H9 (cell line): ENCODE measurements at regions not wholly inside any gene's neighbourhood (a gene's known extent, or its start where the extent isn't known, plus 50 kb on each side); places are given as distances from the start of the nearest gene placed in this dataset.

Experiments used
- DNase-seq: peaks from one replicate; pipeline ENCODE4 v3.0.0-alpha.2; 2017
- H2AFZ ChIP-seq: one replicate; pipeline ENCODE4 v1.6.1; 2013; ENCODE audit warnings: mild to moderate bottlenecking, low read length, control low read depth, moderate library complexity
- H2AK5ac ChIP-seq: 2 replicates; pipeline ENCODE4 v1.6.1; 2013; ENCODE audit warnings: low read length, control low read depth, mixed read lengths; ENCODE audit not compliant: insufficient read length
- H2BK120ac ChIP-seq: one replicate; pipeline ENCODE4 v1.6.1; 2013; ENCODE audit warnings: low read depth, mild to moderate bottlenecking, low read length, control low read depth, inconsistent platforms; ENCODE audit not compliant: poor library complexity, severe bottlenecking
- H2BK12ac ChIP-seq: 2 replicates; pipeline ENCODE4 v1.6.1; 2013; ENCODE audit warnings: low read length, control low read depth, mixed read lengths, low read depth; ENCODE audit not compliant: insufficient read length
- H2BK15ac ChIP-seq: 2 replicates; pipeline ENCODE4 v1.6.1; 2013; ENCODE audit warnings: low read depth, low read length, control low read depth
- H2BK20ac ChIP-seq: one replicate; pipeline ENCODE4 v1.6.1; 2013; ENCODE audit warnings: low read depth, mild to moderate bottlenecking, low read length, control low read depth, inconsistent platforms; ENCODE audit not compliant: poor library complexity, severe bottlenecking
- H2BK5ac ChIP-seq: 2 replicates; pipeline ENCODE4 v1.6.1; 2013; ENCODE audit warnings: low read length, control low read depth, mixed read lengths; ENCODE audit not compliant: insufficient read length
- H3K14ac ChIP-seq: 2 replicates; pipeline ENCODE4 v1.6.1; 2013; ENCODE audit warnings: low read length, control low read depth; ENCODE audit not compliant: insufficient read depth
- H3K18ac ChIP-seq: 2 replicates; pipeline ENCODE4 v1.6.1; 2013; ENCODE audit warnings: low read depth, mild to moderate bottlenecking, mixed read lengths, low read length, control low read depth; ENCODE audit not compliant: insufficient read length
- H3K23ac ChIP-seq: 2 replicates; pipeline ENCODE4 v1.6.1; 2013; ENCODE audit warnings: low read length, control low read depth, mixed read lengths, low read depth; ENCODE audit not compliant: insufficient read length
- H3K23me2 ChIP-seq: 2 replicates; pipeline ENCODE4 v1.6.1; 2013; ENCODE audit warnings: low read depth, mild to moderate bottlenecking, mixed read lengths, low read length, control low read depth; ENCODE audit not compliant: insufficient read length, poor library complexity, severe bottlenecking
- H3K27ac ChIP-seq: 2 replicates; pipeline ENCODE4 v1.5.1; 2013; ENCODE audit warnings: low read length, control low read depth, mixed read lengths, low read depth; ENCODE audit not compliant: insufficient read length
- H3K27me3 ChIP-seq: 2 replicates; pipeline ENCODE4 v1.6.1; 2013; ENCODE audit warnings: low read length, control low read depth, inconsistent platforms; ENCODE audit not compliant: insufficient read depth
- H3K4ac ChIP-seq: 2 replicates; pipeline ENCODE4 v1.6.1; 2013; ENCODE audit warnings: low read depth, mild to moderate bottlenecking, control low read depth, inconsistent platforms, low read length, moderate library complexity
- H3K4me1 ChIP-seq: 2 replicates; pipeline ENCODE4 v1.6.1; 2013; ENCODE audit warnings: low read length, control low read depth, inconsistent platforms; ENCODE audit not compliant: insufficient read depth
- H3K4me2 ChIP-seq: 2 replicates; pipeline ENCODE4 v1.6.1; 2013; ENCODE audit warnings: low read length, control low read depth, mixed read lengths; ENCODE audit not compliant: insufficient read length, insufficient read depth
- H3K56ac ChIP-seq: 2 replicates; pipeline ENCODE4 v1.6.1; 2013; ENCODE audit warnings: low read depth, mild to moderate bottlenecking, mixed read lengths, low read length, control low read depth; ENCODE audit not compliant: insufficient read length
- H3K79me1 ChIP-seq: 2 replicates; pipeline ENCODE4 v1.6.1; 2013; ENCODE audit warnings: low read depth, mild to moderate bottlenecking, moderate library complexity, low read length, control low read depth, inconsistent platforms; ENCODE audit not compliant: insufficient read depth, poor library complexity, severe bottlenecking
- H3K79me2 ChIP-seq: 2 replicates; pipeline ENCODE4 v1.6.1; 2013; ENCODE audit warnings: low read length, control low read depth, inconsistent platforms; ENCODE audit not compliant: insufficient read depth
- H3K9ac ChIP-seq: 2 replicates; pipeline ENCODE4 v1.6.1; 2013; ENCODE audit warnings: low read length, control low read depth, mixed read lengths; ENCODE audit not compliant: insufficient read length; ENCODE audit errors: extremely low read depth
- H3K9me3 ChIP-seq: one replicate; pipeline ENCODE4 v1.6.1; 2013; ENCODE audit warnings: low read depth, low read length, inconsistent platforms; ENCODE audit not compliant: control insufficient read depth
- H3T11ph ChIP-seq: one replicate; pipeline ENCODE4 v1.6.1; 2013; ENCODE audit warnings: mild to moderate bottlenecking, low read length, control low read depth, inconsistent platforms
- H4K20me1 ChIP-seq: one replicate; pipeline ENCODE4 v1.6.1; 2013; ENCODE audit not compliant: control insufficient read depth, insufficient read length, insufficient read depth
- H4K5ac ChIP-seq: 2 replicates; pipeline ENCODE4 v1.6.1; 2013; ENCODE audit warnings: low read depth, mild to moderate bottlenecking, mixed read lengths, low read length, control low read depth; ENCODE audit not compliant: insufficient read length
- H4K8ac ChIP-seq: replicated peaks from 2 replicates; pipeline ENCODE4 v1.6.1; 2013; ENCODE audit warnings: low read length, control low read depth, mixed read lengths, low read depth; ENCODE audit not compliant: insufficient read length
- H4K91ac ChIP-seq: 2 replicates; pipeline ENCODE4 v1.6.1; 2013; ENCODE audit warnings: low read depth, mild to moderate bottlenecking, moderate library complexity, mixed read lengths, low read length, control low read depth; ENCODE audit not compliant: insufficient read length
- H3K27ac Mint-ChIP-seq, 3 experiments: 2 replicates in 2 of 3; 3 replicates in 1 of 3; pipeline ENCODE4 v1.8.0; 2020 to 2021; ENCODE audit warnings: mixed read lengths in 3 of 3, mild to moderate bottlenecking in 1 of 3, moderate library complexity in 1 of 3
- H3K27me3 Mint-ChIP-seq: 2 replicates; pipeline ENCODE4 v1.8.0; 2021; ENCODE audit warnings: low read depth, mild to moderate bottlenecking, moderate library complexity, mixed read lengths
- H3K36me3 Mint-ChIP-seq, 3 experiments: 2 replicates in 2 of 3; 3 replicates in 1 of 3; pipeline ENCODE4 v1.8.0; 2020 to 2021; ENCODE audit warnings: low read depth in 3 of 3, mixed read lengths in 3 of 3; ENCODE audit not compliant: insufficient read depth in 1 of 3
- H3K4me1 Mint-ChIP-seq, 2 experiments: 2 replicates each; pipeline ENCODE4 v1.8.0; 2020; ENCODE audit warnings: mixed read lengths in 2 of 2
- H3K4me3 Mint-ChIP-seq, 2 experiments: 2 replicates in 1 of 2; 3 replicates in 1 of 2; pipeline ENCODE4 v1.8.0; 2020 to 2021; ENCODE audit warnings: mild to moderate bottlenecking in 2 of 2, mixed read lengths in 2 of 2, moderate library complexity in 1 of 2
- H3K9me3 Mint-ChIP-seq, 2 experiments: 2 replicates in 1 of 2; 3 replicates in 1 of 2; pipeline ENCODE4 v1.8.0; 2020; ENCODE audit warnings: mild to moderate bottlenecking in 2 of 2, mixed read lengths in 2 of 2, moderate library complexity in 1 of 2
- CTCF ChIP-seq: fragments of 200-600 bp; sonication (generic); conservative IDR thresholded peaks from 3 replicates; pipeline ENCODE4 v1.8.0; 2021; ENCODE audit warnings: antibody characterized with exemption, mild to moderate bottlenecking
- WGBS: extraction: QIAGEN DNeasy Blood & Tissue Kit; methylation state at CpG from one replicate; pipeline ENCODE4 v1.1.7; 2013; ENCODE audit warnings: missing lambda C conversion rate, low lambda C conversion rate, mixed read lengths; ENCODE audit not compliant: insufficient read length; ENCODE audit errors: extremely low coverage; 5-methylcytosine and 5-hydroxymethylcytosine counted together

DNA sequence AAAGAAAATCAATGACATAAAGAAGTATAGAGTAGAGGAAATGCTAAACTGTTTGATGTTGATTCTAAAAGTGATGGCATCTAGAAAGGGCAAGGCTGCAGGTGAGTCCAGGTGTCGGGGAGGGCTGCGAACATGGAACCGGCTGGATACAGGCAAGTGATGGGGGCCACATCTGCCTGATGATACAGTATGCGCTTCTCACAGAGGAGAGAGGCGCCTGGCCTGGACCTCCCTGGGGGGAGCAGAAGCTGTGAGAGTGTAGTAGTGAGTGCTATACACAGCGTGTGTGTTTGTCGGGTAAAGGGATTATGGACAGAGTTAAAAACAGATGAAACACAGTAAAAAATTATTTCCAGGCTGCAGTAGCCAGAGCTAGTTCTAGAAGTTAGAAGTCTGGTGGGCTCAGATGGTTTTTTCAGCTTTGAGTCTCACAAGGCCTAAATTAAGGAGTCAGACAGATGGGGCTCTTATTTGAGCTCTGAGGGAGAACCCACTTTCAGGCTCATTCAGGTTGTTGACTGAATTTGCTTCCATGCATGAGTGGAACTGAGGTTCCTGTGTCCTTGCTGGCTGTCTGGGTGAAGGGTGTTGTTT is 195.8 kb upstream of the ARG1 start:
- Histone ChIP-seq H3K4me1 (no peaks in the 10 kb centered on the region), H2BK15ac (no peak overlapping the region), H3K79me1 (no peaks in the 10 kb centered on the region), H3K56ac (no peak overlapping the region), H3K14ac (no peak overlapping the region), H2BK120ac (no peak overlapping the region), H2AFZ (no peak overlapping the region), H3K4ac (no peak overlapping the region), H3K27me3 (no peaks in the 10 kb centered on the region), H3K4me2 (no peak overlapping the region), H3T11ph (no peak overlapping the region), H2BK12ac (no peak overlapping the region), H3K9ac (no peak overlapping the region), H3K9me3 (no peaks in the 10 kb centered on the region), H3K27ac (no peak overlapping the region), H4K20me1 (no peaks in the 10 kb centered on the region), H3K23me2 (no peaks in the 10 kb centered on the region), H3K23ac (no peak overlapping the region), H3K79me2 (no peaks in the 10 kb centered on the region), H2AK5ac (no peak overlapping the region), H4K5ac (no peak overlapping the region), H2BK20ac (no peak overlapping the region), H2BK5ac (no peak overlapping the region), H4K91ac (no peak overlapping the region), H3K18ac (no peak overlapping the region), H4K8ac (no peak overlapping the region)
- WGBS = no CpG with 5 or more reads among the region's 7 CpGs
- Mint-ChIP-seq H3K4me3 (no peak overlapping the region), H3K27ac (no peak overlapping the region; a peak in 1 of 7 replicates), H3K27me3 (peaks cover 3% of the 10 kb centered on the region), H3K4me1 (peaks cover 0 to 6% of the 10 kb centered on the region in 2 experiments; a peak in 2 of 4 replicates), H3K9me3 (peaks cover 3 to 7% of the 10 kb centered on the region in 2 experiments; a peak in 3 of 5 replicates), H3K36me3 (peaks cover 0 to 6% (median 0%) of the 10 kb centered on the region in 3 experiments; a peak in 1 of 7 replicates)
- TF ChIP-seq CTCF = no peak
- no peak for DNase-seq
